ENCODE measurements at regions not wholly inside any gene's neighbourhood (a gene's known extent, or its start where the extent isn't known, plus 50 kb on each side); places are given as distances from the start of the nearest gene placed in this dataset.

DNA sequence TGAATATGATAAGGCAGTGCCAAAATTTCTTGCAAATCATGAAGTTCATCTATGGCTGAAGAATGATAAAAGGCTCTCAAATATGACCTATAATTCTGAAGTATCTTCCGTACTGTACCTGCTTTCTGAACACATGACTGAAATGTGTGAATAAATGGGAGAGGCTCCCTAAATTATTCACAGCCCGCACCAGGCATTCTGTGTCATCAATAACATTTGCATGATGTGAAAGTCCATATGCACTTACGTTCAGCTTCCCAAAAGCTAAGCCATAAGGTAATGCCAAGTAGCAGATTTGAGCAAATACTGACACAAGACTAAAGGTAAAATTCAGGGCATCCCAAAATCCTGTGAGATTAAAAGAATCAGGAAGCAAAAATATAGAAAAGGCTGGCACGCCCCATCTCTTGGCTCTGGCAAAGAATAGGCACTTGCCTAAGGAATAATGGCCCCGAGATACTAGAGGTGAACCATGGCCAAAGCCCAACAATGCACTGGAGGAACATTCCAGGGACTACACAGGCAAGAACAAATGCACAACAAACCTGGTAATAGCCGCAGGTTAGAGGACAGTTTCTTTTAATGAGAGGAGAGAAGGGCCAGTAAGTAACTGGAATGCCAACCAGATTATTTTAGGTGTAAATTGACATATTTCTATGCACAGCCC, 280.5 kb downstream of the IPMK start:
- TF ChIP-seq, protein P1, sequence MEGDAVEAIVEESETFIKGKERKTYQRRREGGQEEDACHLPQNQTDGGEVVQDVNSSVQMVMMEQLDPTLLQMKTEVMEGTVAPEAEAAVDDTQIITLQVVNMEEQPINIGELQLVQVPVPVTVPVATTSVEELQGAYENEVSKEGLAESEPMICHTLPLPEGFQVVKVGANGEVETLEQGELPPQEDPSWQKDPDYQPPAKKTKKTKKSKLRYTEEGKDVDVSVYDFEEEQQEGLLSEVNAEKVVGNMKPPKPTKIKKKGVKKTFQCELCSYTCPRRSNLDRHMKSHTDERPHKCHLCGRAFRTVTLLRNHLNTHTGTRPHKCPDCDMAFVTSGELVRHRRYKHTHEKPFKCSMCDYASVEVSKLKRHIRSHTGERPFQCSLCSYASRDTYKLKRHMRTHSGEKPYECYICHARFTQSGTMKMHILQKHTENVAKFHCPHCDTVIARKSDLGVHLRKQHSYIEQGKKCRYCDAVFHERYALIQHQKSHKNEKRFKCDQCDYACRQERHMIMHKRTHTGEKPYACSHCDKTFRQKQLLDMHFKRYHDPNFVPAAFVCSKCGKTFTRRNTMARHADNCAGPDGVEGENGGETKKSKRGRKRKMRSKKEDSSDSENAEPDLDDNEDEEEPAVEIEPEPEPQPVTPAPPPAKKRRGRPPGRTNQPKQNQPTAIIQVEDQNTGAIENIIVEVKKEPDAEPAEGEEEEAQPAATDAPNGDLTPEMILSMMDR (conservative IDR thresholded peaks at IDR 0.05; ENCODE audit: low read depth, low read length) = no peak
- no peak for DNase-seq (ENCODE audit: low read depth)

DNA sequence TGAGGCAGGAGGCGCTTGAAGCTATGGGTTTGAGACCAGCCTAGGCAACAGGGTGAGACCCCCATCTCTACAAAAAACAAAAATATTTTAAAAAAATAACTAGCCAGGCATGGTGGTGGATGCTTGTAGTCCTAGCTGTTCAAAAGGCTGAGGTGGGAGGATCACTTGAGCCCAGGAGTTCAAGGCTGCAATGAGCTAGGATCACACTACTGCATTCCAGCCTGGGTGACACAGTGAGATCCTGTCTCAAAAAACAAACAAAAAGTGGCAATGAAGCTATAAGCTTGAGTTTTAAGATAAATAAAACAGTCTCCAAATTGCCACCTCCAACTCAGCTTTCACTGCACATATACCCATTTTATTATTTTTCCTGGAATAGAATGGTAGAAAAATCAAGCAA, 281.3 kb downstream of the IPMK start:
- H3K4me3 ChIP-seq (ENCODE audit: low read depth, low read length) = no peak overlapping the region
- no peak for DNase-seq (ENCODE audit: low read depth)
- TF ChIP-seq, protein P1 (conservative IDR thresholded peaks at IDR 0.05; ENCODE audit: low read depth, low read length) = no peak

More for the DNA sequence above, 280.5 kb downstream of the IPMK start:
- H3K4me3 ChIP-seq (ENCODE audit: low read depth, low read length) = no peak overlapping the region

DNA sequence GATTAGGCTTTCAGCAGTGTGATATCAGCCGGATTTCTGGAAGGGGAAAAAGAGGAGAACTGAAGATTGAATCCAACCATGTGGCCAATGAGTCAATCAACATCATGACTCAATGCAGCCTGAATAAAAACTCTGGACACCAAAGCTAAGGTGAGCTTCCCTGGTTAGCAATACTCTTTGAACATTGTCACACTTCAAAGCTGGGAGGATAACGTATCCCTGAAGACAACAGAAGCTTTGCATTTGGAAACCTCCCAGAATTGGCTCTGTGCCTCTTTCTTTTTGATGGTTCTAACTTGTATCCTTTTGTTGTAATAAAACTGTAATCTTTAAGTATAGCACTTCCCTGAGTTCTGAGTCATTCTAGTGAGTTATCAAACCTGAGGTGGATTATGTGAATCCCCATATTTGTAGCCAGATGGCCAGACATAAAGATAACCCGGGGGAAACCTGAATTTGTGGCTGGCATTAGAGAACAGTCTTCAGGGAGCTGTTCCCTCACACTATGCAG, 284.4 kb downstream of the IPMK start:
- no peak overlapping the region for H3K4me3 ChIP-seq (ENCODE audit: low read depth, low read length)
- peak; percentile 15 for DNase-seq (ENCODE audit: low read depth)
- TF ChIP-seq, protein P1 (conservative IDR thresholded peaks at IDR 0.05; ENCODE audit: low read depth, low read length) = no peak

DNA sequence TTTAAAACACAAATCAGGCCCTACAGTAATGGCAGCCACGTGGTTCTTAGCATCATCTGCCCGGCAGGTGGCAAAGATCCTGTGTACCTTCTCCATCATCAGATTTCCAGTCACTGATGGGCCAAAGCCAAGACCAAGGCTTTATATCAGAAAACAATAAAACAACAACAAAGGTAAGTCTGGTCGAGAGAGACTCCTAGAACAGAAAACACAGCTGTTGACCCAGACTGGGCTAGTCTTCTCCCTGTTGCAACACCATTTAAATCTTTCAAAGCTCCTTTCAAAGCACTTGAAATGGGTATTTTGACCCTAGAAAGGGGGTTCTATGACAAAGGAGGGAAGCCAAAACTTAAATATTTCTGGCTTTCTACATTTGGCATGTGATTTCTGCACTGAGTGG, 285.6 kb downstream of the IPMK start:
- TF ChIP-seq, protein P1 (conservative IDR thresholded peaks at IDR 0.05; ENCODE audit: low read depth, low read length) = no peak
- no peak overlapping the region for H3K4me3 ChIP-seq (ENCODE audit: low read depth, low read length)

DNA sequence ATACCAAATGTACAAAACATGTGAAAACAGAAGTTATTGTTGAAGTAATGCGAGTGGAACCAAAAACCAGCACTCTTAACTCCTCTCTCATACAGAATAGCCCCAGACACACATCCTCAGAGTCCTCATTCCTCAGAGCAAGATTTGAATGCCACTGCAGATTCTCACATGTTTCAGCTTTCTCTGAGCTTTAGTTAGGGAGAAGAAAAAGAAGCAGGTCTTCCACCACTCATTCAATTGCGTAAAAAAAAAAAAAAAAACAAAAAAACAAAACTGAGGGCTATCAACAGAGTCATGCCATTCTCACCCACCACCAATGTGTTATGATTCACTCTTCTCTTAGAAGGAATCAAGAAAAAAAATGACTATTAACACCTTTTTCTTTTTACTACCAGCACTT, 287.7 kb downstream of the IPMK start:
- no peak overlapping the region for H3K4me3 ChIP-seq (ENCODE audit: low read depth, low read length)
- DNase-seq (ENCODE audit: low read depth) = no peak
- TF ChIP-seq, protein P1 (conservative IDR thresholded peaks at IDR 0.05; ENCODE audit: low read depth, low read length) = no peak

More for the DNA sequence above, 285.6 kb downstream of the IPMK start:
- no peak for DNase-seq (ENCODE audit: low read depth)

DNA sequence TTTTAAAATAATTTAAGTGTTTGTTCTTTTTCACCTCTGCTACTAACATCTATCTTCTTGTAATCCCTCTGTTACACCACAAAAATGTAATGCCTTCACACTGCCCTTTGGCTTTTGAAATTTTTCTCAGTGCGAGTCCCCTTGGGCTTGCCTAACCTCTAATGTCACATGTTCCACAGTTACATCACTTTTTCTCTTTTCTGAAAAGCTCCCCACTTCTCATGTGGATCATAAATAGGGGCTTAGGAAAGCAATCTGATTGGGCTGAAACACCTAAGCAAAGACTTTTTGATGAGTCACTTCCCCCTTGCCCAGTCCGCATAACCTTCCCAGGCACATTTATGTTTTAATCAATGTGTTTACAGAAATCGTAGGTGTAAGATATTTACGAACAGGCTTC, 288.2 kb downstream of the IPMK start:
- no peak overlapping the region for H3K4me3 ChIP-seq (ENCODE audit: low read depth, low read length)
- DNase-seq (ENCODE audit: low read depth) = no peak
- TF ChIP-seq, protein P1 (conservative IDR thresholded peaks at IDR 0.05; ENCODE audit: low read depth, low read length) = no peak

DNA sequence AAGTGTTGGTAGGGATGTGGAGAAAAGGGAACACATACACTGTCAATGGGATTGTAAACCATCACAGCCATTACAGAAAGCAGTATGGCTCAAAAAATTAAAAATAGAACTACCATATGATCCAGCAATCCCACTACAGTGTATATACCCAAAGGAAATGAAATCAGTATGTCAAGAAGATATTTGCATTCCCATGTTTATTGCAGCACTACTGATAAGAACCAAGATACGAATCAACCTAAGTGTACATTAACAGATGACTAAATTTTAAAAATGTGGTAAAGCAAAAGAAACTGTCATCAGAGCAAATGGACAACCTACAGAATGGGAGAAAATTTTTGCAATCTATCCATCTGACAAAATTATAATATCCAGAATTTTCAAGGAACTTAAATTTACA, 290.4 kb downstream of the IPMK start:
- TF ChIP-seq, protein P1 (conservative IDR thresholded peaks at IDR 0.05; ENCODE audit: low read depth, low read length) = no peak
- no peak for DNase-seq (ENCODE audit: low read depth)
- no peak overlapping the region for H3K4me3 ChIP-seq (ENCODE audit: low read depth, low read length)

Data from epithelial cell of proximal tubule (primary cell).